Pancreas (tissue), 10 donors: ENCODE measurements at regions not wholly inside any gene's neighbourhood (a gene's known extent, or its start where the extent isn't known, plus 50 kb on each side); places are given as distances from the start of the nearest gene placed in this dataset.

Experiments used
- ATAC-seq, 4 donors: fragments of 200-7000 bp; cut with Tn5 transposase; one replicate each; pipeline versions ENCODE4 v1.8.0 to v1.9.1; 2020; ENCODE audit warnings: mild to moderate bottlenecking in 4 of 4, moderate library complexity in 4 of 4
- DNase-seq, 6 donors: peaks; one replicate each; pipeline ENCODE4 v3.0.0-alpha.2; 2020
- FAIRE-seq: peaks from 2 replicates; lab custom pipeline; 2012; peaks lifted over from hg19 to GRCh38; lab: Jason Lieb, UNC
- H3K27ac ChIP-seq, 4 donors: fragments of 200-600 bp; sonication (generic); 1 replicate in 3 of 4; 2 replicates in 1 of 4; pipeline versions ENCODE4 v1.5.0 to v1.8.0; 2020
- H3K27me3 ChIP-seq, 4 donors: fragments of 200-600 bp; one replicate each; pipeline ENCODE4 v1.8.0; 2021
- H3K36me3 ChIP-seq, 3 donors: fragments of 200-600 bp; sonication (generic) in 1 of 3; one replicate each; pipeline versions ENCODE4 v1.5.0 to v1.8.0; 2020 to 2021
- H3K4me1 ChIP-seq, 3 donors: fragments of 200-600 bp; one replicate each; pipeline ENCODE4 v1.8.0; 2021
- H3K4me3 ChIP-seq, 4 donors: fragments of 200-600 bp; sonication (generic) in 2 of 4; one replicate each; pipeline versions ENCODE4 v1.5.0 to v1.8.0; 2020 to 2021
- H3K9me3 ChIP-seq, 4 donors: fragments of 200-600 bp; one replicate each; pipeline ENCODE4 v1.8.0; 2021
- WGBS, 2 donors: extraction: QIAGEN DNeasy Blood & Tissue Kit; methylation state at CpG; one replicate each; pipeline ENCODE4 v1.1.7; 2013; 5-methylcytosine and 5-hydroxymethylcytosine counted together
- intact Hi-C, 3 donors: fragments of 100-400 bp; cut with DNase I; formaldehyde crosslinking; loops; one replicate each; pipeline versions ENCODE4 v1.11.1 to v1.14.2; 2022
- TF ChIP-seq, protein P1 (sequence below), 4 donors: fragments of 200-600 bp; sonication (generic) in 3 of 4; IDR thresholded peaks; one replicate each; pipeline versions ENCODE4 v1.5.0 to v1.8.0; 2021; ENCODE audit warnings: antibody characterized with exemption in 4 of 4
- donor health status: healthy with polysubstance abuse.
- donor health status: DM: no; HTN: no; CAD: no; lungs with moderate emphysema.
- donor health status: DM: no; HTN: no; CAD: no.
- donor health status: control.
- donor health status: control.
- donor health status: Bipolar disorder and iron deficiency.
- donor health status: DM: yes; HTN: yes; CAD: no.
- donor health status: DM: no; HTN: no; CAD: no.
- donor health status: DM: no; HTN: no; CAD: no.
- donor health status: DM: yes; HTN: yes; CAD: no.

DNA sequence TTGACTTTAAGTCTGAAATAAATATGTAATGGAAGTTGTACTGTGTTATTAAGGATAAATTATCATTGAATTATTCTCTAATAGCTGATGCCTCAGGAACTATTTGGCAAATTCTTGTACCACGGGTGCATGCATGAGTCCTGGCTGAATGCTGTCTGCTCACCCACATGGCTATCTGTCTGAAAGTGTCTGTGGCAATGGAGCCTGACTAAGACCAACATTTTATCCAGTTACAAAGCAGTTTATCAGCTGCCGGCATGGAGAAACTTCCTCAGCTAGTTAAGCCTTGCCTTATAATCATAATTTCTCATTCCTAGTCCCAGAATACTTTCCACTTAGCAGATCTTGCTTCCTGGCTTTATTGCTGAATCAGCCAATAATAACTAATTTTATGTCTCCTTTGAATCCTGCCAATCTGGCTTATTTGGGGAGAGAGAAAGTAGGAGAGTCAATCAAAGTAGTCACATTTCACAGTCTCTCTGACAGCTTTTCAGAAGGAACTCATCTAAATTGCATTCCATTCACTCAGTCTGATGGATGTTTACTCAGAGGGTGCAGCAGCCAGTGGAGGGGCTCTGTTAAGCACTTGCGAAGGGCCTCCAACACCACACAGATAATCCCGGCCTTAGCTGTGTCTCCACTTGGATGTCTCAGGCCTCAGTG is 280.6 kb upstream of the CLEC14A start:
- ATAC-seq (no peak), FAIRE-seq (no peak), DNase-seq (no peak)
- H3K4me1 ChIP-seq, result no peaks in the 10 kb centered on the region
- TF ChIP-seq, protein P1, sequence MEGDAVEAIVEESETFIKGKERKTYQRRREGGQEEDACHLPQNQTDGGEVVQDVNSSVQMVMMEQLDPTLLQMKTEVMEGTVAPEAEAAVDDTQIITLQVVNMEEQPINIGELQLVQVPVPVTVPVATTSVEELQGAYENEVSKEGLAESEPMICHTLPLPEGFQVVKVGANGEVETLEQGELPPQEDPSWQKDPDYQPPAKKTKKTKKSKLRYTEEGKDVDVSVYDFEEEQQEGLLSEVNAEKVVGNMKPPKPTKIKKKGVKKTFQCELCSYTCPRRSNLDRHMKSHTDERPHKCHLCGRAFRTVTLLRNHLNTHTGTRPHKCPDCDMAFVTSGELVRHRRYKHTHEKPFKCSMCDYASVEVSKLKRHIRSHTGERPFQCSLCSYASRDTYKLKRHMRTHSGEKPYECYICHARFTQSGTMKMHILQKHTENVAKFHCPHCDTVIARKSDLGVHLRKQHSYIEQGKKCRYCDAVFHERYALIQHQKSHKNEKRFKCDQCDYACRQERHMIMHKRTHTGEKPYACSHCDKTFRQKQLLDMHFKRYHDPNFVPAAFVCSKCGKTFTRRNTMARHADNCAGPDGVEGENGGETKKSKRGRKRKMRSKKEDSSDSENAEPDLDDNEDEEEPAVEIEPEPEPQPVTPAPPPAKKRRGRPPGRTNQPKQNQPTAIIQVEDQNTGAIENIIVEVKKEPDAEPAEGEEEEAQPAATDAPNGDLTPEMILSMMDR (IDR thresholded peaks at IDR 0.05), result no peak
- no peak overlapping the region for H3K4me3 ChIP-seq
- intact Hi-C loops, result no loop called here
- 64 to 74% methylated on average over 4 of the region's 4 CpGs for WGBS, 2 donors
- H3K27me3 ChIP-seq, result no peaks in the 10 kb centered on the region
- H3K27ac ChIP-seq, result no peak overlapping the region
- no peaks in the 10 kb centered on the region for H3K36me3 ChIP-seq
- H3K9me3 ChIP-seq, result no peaks in the 10 kb centered on the region

DNA sequence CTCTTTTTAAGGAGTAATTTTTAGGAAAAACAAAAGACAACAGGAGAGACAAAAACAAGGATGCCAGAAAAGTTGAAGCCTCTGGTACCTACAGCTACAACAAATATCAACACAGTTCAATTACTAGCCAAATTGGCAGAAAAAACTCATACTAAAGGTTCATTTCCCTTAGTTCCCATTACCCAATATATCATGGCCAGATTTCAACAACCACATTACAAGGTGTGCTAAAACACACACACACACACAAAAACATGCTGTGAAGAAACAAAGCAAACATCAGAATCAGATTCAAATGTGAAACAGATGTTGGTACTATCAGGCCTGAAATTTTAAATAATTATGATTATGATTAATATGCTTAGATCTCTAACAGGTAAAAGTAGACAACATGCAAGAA is 272.7 kb upstream of the CLEC14A start:
- FAIRE-seq, result no peak
- TF ChIP-seq, protein P1 (IDR thresholded peaks at IDR 0.05), result no peak

DNA sequence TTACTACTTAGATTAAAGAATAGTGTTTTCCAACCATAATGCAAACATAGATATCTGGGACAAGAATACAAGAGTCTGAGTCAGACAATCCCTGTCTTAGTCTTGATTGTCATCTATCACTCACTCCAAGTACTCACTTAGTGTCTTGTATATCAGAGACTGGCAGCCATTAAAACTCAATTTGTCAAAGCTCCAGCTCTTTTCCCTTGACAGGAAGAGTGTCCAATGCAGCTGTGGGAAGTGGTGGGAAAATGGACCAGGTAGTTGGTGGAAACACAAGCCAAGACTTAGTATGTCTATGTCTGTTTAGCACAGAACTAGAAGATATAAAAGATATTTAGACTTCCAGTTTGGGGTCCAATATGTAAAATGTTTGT is 271.6 kb upstream of the CLEC14A start:
- Histone ChIP-seq H3K27me3 (no peaks in the 10 kb centered on the region), H3K4me1 (no peaks in the 10 kb centered on the region), H3K4me3 (no peak overlapping the region), H3K36me3 (no peaks in the 10 kb centered on the region), H3K9me3 (no peaks in the 10 kb centered on the region), H3K27ac (no peak overlapping the region)
- TF ChIP-seq, protein P1 (IDR thresholded peaks at IDR 0.05), result no peak
- DNase-seq (no peak), FAIRE-seq (no peak), ATAC-seq (no peak)
- intact Hi-C loops, result no loop called here

More for the DNA sequence above, 272.7 kb upstream of the CLEC14A start:
- Histone ChIP-seq H3K27me3 (no peaks in the 10 kb centered on the region), H3K4me1 (no peaks in the 10 kb centered on the region), H3K9me3 (no peaks in the 10 kb centered on the region), H3K4me3 (no peak overlapping the region), H3K27ac (no peak overlapping the region), H3K36me3 (no peaks in the 10 kb centered on the region)
- DNase-seq, result no peak
- ATAC-seq, result no peak
- intact Hi-C loops, result no loop called here

DNA sequence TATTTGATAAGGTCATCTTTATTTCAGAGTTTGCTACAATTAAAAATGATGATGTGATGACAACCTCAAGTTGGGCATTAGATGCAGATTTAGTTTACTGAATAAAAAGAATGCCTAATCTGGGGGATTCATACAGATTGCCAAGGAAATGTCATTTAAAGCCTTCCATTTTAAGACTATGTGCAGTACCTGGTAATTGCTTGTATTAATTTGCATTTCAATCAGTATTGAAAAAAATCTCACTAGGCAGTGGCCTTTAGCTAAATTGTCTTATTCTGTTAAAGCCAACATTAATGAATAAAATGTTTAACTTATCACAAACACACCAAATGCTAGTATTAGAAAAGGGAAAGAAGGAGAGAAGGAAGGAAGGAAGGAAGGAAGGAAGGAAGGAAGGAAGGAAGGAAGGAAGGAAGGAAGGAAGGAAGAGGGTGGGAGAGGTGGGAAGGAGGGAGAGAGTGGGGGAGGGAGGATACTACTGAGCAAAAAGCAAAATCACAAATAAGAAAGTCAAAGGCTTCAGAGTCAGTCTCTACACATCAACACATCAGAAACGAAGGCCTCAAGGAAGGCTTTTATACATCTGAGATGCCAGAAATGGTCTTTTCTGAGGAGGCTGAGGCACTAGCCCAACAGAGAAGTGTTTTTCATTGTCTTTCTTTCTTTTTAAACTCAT is 271.1 kb upstream of the CLEC14A start:
- TF ChIP-seq, protein P1 (IDR thresholded peaks at IDR 0.05), result no peak

More for the DNA sequence above, 271.1 kb upstream of the CLEC14A start:
- no peak overlapping the region for H3K4me3 ChIP-seq
- no peak for FAIRE-seq
- no peaks in the 10 kb centered on the region for H3K27me3 ChIP-seq
- intact Hi-C loops, result no loop called here
- no peak overlapping the region for H3K27ac ChIP-seq
- ATAC-seq, result no peak
- H3K9me3 ChIP-seq, result no peaks in the 10 kb centered on the region
- WGBS, 2 donors, result 60 to 69% methylated on average over 1 of the region's 1 CpG
- no peak for DNase-seq
- H3K4me1 ChIP-seq, result no peaks in the 10 kb centered on the region
- H3K36me3 ChIP-seq, result no peaks in the 10 kb centered on the region
